ENCODE measurements at regions not wholly inside any gene's neighbourhood (a gene's known extent, or its start where the extent isn't known, plus 50 kb on each side); places are given as distances from the start of the nearest gene placed in this dataset.
A peak's percentile ranks its signal among the peaks of the same experiment; 100 is the strongest.

DNA sequence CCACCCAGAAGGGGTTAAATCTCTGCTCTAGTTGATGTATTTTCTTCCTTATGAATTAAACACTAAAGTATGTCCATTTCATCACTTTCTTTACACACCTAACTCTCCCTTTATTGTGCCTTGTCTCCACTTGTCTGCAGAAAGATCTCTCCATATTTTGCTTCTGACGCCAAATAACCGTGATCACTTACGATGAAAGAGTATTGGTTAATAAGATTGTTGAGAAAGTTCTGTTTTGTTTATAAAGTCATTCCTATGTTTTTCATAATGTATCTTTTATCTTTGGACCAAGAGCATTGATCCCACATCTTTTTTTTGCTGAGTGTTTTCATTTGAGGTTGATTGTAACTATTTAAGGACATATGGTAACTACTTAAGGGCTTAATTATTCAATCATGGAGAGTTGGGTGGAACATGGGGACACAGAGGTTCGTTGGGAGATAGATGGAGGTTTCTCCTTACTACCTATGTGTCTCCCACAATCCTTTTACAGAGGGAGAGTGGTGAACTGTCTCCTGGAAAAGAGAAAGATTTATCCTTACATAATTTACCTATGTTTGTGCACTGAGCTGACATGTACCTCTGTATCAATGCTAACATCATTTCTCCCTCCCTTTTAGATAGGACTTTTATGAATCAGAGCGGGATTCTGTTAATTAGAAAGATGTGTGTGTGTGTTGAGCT is 120.7 kb upstream of the SLC38A2 start:
- Histone ChIP-seq H3K4me1 (peaks cover 23% of the 10 kb centered on the region), H3K4me3 (no peak overlapping the region), H3K36me3 (replicated peaks in 1 of 2; ENCODE audit: insufficient read depth in 1 of 2, low read depth in 2 of 2) (no peaks in the 10 kb centered on the region), H3K27ac (peak overlapping the region in 3 of 4 donors; percentile 29 to 69 (median 69)), H3K9me3 (no peaks in the 10 kb centered on the region), H3K27me3 (no peaks in the 10 kb centered on the region)
- intact Hi-C loops (cut with DNase I): no loop called here
- TF ChIP-seq, protein P1, sequence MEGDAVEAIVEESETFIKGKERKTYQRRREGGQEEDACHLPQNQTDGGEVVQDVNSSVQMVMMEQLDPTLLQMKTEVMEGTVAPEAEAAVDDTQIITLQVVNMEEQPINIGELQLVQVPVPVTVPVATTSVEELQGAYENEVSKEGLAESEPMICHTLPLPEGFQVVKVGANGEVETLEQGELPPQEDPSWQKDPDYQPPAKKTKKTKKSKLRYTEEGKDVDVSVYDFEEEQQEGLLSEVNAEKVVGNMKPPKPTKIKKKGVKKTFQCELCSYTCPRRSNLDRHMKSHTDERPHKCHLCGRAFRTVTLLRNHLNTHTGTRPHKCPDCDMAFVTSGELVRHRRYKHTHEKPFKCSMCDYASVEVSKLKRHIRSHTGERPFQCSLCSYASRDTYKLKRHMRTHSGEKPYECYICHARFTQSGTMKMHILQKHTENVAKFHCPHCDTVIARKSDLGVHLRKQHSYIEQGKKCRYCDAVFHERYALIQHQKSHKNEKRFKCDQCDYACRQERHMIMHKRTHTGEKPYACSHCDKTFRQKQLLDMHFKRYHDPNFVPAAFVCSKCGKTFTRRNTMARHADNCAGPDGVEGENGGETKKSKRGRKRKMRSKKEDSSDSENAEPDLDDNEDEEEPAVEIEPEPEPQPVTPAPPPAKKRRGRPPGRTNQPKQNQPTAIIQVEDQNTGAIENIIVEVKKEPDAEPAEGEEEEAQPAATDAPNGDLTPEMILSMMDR (IDR thresholded peaks at IDR 0.05): no peak
- no peak for TF ChIP-seq POLR2A (IDR thresholded peaks at IDR 0.05)
- DNase-seq (no peak), ATAC-seq (no peak)
- WGBS, 2 donors: 84 to 91% methylated on average over 5 of the region's 5 CpGs

DNA sequence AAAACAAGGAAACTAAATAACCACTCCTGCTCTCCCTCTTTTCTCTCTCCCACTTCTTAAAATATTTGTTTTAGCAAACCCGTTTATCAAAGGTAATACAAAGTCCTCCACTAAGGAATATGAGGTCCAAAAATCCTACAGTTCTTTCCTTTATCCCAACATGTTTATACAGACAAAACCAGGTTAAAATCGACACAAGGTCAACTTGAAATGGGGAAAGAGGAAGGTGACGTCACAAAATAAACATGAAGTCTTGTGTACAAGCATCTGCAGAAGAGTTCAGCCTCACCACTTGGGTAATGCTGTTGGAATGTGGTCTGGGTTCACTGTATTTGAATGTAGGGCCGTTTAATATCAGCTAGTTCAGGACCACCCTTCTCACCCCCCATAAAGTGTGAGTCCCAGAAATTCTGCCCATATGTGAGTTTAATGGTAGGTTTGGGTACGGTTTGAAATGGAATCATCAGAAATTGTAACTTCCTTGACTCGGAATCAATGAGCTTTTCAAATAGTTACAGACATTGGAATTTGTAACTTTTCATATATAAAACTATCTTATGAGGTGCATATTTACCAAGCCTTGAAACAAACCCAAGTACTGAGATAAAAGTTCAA is 120.0 kb upstream of the SLC38A2 start:
- ATAC-seq (peak; percentile 90), DNase-seq (peak; percentile 13 to 62 (median 34))
- no peaks in the 10 kb centered on the region for H3K9me3 ChIP-seq

DNA sequence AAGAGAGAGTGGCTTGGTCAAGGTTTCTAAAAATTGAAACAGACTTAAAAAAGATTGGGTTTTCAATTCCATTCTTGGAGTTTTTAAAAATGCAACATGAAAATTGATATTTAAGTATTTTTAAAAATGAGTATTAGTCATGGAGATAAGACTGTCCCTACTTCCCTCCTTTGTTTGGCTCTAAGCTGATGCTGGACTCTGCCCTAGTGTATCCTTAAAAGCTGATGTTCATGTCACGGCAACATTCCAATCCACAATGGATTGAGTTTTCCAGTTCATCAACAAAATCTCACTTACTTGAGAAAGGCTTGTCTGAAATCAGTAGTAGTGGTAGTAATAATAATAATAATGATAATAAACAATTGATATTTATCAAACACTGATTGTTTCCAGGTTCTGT is 119.0 kb upstream of the SLC38A2 start:
- TF ChIP-seq POLR2A (IDR thresholded peaks at IDR 0.05): no peak
- TF ChIP-seq, protein P1 (IDR thresholded peaks at IDR 0.05): no peak
- 88 to 89% methylated on average over 1 of the region's 1 CpG for WGBS, 2 donors
- Histone ChIP-seq H3K27me3 (no peaks in the 10 kb centered on the region), H3K4me1 (peaks cover 23% of the 10 kb centered on the region), H3K4me3 (no peak overlapping the region), H3K9me3 (no peaks in the 10 kb centered on the region), H3K27ac (peak overlapping the region in 1 of 4 donors; percentile 69), H3K36me3 (replicated peaks in 1 of 2; ENCODE audit: insufficient read depth in 1 of 2, low read depth in 2 of 2) (no peaks in the 10 kb centered on the region)
- ATAC-seq (no peak), DNase-seq (no peak)
- intact Hi-C loops (cut with DNase I): no loop called here

More for the DNA sequence above, 120.0 kb upstream of the SLC38A2 start:
- Histone ChIP-seq H3K27ac (peak overlapping the region; percentile 29 to 69 (median 54)), H3K27me3 (no peaks in the 10 kb centered on the region), H3K36me3 (replicated peaks in 1 of 2; ENCODE audit: insufficient read depth in 1 of 2, low read depth in 2 of 2) (no peaks in the 10 kb centered on the region), H3K4me1 (peaks cover 23% of the 10 kb centered on the region), H3K4me3 (no peak overlapping the region)
- TF ChIP-seq, protein P1 (IDR thresholded peaks at IDR 0.05): peak in 1 of 7 experiments; percentile 14
- no peak for TF ChIP-seq POLR2A (IDR thresholded peaks at IDR 0.05)
- WGBS, 2 donors: 37 to 40% methylated on average over 6 of the region's 6 CpGs
- intact Hi-C loops (cut with DNase I): no loop called here

DNA sequence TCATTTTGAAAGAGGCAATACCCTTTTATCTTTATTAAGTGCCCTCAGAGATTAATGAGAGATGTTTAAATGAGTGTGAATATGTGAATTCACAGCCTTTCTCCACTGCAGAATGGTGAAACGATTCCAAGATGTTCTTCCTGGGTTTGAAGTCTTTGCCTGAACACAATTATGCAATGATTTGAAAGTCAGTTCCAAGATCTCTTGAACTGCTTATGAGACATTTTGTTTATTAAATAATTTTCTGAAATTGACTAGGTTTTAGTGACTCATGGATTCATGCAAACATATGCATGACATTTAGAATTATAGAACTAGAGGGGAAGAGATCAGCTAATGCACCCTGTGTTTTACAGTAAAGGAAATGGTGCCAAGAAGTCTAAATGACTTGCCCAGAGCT is 118.1 kb upstream of the SLC38A2 start:
- ATAC-seq (no peak), DNase-seq (no peak)
- Histone ChIP-seq H3K4me1 (peaks cover 23% of the 10 kb centered on the region), H3K4me3 (no peak overlapping the region), H3K36me3 (replicated peaks in 1 of 2; ENCODE audit: insufficient read depth in 1 of 2, low read depth in 2 of 2) (no peaks in the 10 kb centered on the region), H3K27me3 (no peaks in the 10 kb centered on the region), H3K9me3 (no peaks in the 10 kb centered on the region), H3K27ac (no peak overlapping the region)
- intact Hi-C loops (cut with DNase I): no loop called here
- 50 to 71% methylated on average over 1 of the region's 1 CpG for WGBS, 2 donors
- TF ChIP-seq, protein P1 (IDR thresholded peaks at IDR 0.05): no peak
- no peak for TF ChIP-seq POLR2A (IDR thresholded peaks at IDR 0.05)

All from body of pancreas (tissue), 4 donors.